RWPE1 (cell line): ENCODE measurements at regions not wholly inside any gene's neighbourhood (a gene's known extent, or its start where the extent isn't known, plus 50 kb on each side); places are given as distances from the start of the nearest gene placed in this dataset.

Source experiments
- CTCF ChIA-PET: fragments of 350-600 bp; sonication (Branson Sonifier 250); formaldehyde crosslinking; extraction: SDS; loops from one replicate; lab custom pipeline; 2021; lab: Yijun Ruan, JAX
- POLR2A ChIA-PET: fragments of 400-600 bp; formaldehyde crosslinking; extraction: SDS; loops from one replicate; lab custom pipeline; 2020; ENCODE audit warnings: antibody characterized with exemption; ENCODE audit not compliant: low non-redundant PET; lab: Yijun Ruan, JAX
- DNase-seq: peaks from one replicate; pipeline ENCODE4 v3.0.0; 2012; ENCODE audit warnings: low spot score
- H3K27ac ChIP-seq: fragments of 450-650 bp; 2 replicates; pipeline ENCODE4 v1.5.1; 2017
- TF ChIP-seq, protein P1 (sequence below): fragments of 450-650 bp; conservative IDR thresholded peaks from 2 replicates; pipeline ENCODE4 v1.5.1; 2017; ENCODE audit warnings: low read depth, mild to moderate bottlenecking

DNA sequence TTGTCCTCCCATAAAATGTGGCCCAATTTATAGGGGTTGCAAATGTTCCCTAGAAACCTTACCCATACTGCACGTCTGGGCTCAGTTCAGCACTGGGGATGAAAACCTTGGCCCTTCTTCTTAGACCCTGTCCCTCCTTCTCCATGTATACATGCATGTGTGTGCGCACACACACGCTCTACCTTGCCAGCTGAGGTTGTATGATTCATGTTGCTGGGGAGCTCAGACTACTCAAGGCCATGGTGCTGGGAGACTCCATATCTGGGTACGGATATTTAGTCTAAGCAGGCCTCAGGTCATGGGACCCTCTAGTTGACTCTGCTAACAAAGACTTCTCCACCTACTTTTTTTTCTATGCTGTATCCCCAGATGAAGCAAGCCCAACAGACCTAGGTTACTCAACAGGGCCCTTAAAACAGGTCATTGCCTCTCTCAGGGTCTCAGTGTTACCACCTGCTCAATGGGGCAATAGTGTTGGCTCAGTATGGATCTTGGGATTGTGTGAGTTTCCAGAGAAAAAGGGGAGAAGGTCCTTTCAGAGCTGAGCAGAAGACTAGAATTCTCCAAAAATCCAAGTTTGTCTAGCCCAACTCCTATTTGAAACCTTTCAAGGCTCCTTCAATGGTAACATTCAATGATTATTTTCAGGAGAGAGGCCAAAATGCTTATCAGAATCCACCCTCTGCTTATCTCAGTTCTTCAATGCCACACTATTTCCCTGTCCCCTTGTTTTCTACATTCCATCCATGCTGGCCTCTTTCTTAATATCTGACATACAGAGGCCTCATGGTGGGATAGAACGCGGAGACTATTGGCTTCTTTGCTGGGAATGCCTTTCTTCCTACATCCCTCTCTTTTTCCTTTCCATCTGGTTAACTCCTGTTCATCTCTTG, 123.6 kb upstream of the PITX1 start:
- CTCF ChIA-PET = no interaction called here
- peak overlapping the region; percentile 90 for H3K27ac ChIP-seq
- TF ChIP-seq, protein P1, sequence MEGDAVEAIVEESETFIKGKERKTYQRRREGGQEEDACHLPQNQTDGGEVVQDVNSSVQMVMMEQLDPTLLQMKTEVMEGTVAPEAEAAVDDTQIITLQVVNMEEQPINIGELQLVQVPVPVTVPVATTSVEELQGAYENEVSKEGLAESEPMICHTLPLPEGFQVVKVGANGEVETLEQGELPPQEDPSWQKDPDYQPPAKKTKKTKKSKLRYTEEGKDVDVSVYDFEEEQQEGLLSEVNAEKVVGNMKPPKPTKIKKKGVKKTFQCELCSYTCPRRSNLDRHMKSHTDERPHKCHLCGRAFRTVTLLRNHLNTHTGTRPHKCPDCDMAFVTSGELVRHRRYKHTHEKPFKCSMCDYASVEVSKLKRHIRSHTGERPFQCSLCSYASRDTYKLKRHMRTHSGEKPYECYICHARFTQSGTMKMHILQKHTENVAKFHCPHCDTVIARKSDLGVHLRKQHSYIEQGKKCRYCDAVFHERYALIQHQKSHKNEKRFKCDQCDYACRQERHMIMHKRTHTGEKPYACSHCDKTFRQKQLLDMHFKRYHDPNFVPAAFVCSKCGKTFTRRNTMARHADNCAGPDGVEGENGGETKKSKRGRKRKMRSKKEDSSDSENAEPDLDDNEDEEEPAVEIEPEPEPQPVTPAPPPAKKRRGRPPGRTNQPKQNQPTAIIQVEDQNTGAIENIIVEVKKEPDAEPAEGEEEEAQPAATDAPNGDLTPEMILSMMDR = no peak
- POLR2A ChIA-PET = no interaction called here
- DNase-seq = no peak

DNA sequence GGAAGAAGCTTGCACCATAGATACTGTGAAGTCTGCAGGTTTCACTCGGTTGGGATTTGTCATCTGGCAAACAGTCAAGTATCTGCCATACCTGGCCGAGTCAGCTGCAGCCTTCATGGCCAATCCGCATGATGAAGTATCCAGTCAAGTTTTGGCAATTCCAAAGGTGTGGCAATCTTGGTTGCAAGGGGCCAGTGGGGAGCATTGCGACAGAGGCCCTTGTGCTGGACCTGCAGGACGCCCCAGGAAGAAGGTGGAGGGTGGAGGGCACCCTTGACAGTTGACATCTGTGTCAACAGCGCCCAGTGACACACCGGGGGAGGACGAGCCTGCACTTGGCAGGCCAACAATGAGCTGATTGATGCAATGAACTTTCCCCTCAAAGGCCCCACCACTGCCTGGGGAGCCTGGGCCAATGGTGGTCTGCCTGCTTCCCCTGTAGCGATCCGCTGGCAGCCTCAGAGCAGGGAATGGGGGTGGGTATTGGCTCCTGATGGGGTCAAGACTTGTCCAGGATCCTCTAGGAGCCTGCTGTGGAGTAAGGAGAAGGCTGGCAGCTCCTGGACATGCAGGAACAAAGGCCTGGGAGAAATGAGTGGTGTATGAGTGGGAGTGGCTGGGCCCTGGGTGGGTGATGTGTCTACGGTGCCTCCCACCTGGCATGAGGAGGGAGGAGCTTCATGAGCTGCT, 122.8 kb upstream of the PITX1 start:
- POLR2A ChIA-PET = no interaction called here
- DNase-seq = peak; percentile 91
- TF ChIP-seq, protein P1 = no peak
- peak overlapping the region; percentile 90 for H3K27ac ChIP-seq
- CTCF ChIA-PET = interaction anchor here (0.7 kb wide), 1 partner anchor 109 kb away, joined by 3 read pairs; no protein-coding TSS in a partner anchor

DNA sequence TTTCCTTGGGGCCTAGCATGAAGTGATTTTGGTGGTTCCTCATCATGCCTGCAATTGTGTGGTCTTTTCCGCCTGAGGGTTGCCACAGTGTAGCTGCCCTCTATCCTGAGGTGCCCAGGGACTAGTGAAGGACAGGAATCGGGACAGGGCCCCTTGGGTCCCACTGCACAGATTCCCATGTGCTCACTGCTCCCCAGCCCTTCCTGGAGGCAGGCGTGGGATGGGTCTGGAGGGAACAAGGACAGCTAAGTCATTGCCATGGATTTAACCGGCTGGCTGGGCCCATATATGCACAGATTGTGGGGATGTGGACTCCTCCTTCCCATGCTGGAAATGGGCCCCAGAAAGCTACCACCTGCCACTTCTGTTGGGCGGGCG, 122.3 kb upstream of the PITX1 start:
- no peak for DNase-seq
- H3K27ac ChIP-seq = peak overlapping the region; percentile 90
- TF ChIP-seq, protein P1 = no peak
- CTCF ChIA-PET = interaction anchor here (0.7 kb wide), 1 partner anchor 108 kb away, joined by 3 read pairs; no protein-coding TSS in a partner anchor
- POLR2A ChIA-PET = no interaction called here

DNA sequence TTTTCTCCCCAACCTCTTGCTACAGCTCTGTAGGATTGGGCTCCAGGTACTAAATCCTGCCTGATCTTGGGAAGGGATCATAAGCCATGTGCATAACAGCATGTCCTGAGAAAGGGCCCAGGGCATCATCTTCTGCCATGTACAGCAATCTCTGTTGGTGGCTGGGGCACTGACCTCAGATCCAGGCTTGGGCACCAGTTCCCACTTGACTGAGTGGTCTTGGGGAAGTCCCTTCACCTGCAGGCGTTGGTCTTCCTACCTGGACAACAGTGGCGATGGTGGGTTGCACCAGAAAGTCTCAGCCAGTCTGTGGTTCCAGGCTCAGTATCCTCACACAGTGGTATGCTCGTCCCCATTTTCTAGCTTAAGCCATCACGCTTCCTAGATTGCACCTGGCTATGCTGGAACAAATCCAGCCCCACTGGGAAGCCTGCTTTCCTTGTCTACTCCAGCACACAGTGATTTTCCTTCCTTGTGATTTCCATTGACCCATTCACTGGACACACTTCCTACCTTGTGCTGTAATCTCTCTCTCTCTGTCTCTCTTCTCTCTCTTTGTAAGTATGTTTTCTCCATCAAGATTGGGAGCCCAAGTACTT, 121.7 kb upstream of the PITX1 start:
- POLR2A ChIA-PET = no interaction called here
- DNase-seq = no peak
- TF ChIP-seq, protein P1 = no peak
- peak overlapping the region; percentile 90 for H3K27ac ChIP-seq
- CTCF ChIA-PET = interaction anchor here (0.7 to 1.4 kb wide), 2 partner anchors 31 to 107 kb away, joined by 3 read pairs; no protein-coding TSS in a partner anchor

DNA sequence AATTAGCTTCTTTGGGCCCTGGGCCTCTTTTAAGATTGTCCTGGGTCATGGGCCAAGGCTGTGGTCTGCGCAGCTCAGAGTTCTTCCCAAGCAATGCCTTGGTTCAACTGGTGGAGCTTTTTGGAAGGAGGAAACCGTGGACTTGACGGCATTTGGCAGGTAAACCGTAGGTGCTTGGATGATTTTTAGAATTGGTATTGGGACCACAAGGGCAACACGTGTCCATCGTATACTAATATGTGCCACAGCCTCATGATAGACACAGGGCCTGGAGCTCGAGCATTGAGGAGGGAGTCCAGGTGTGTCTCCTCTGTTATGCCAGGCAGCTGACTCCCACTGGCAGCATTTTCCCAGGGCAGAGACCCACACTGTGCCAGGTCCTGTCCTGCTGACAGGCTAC, 120.9 kb upstream of the PITX1 start:
- ChIA-PET POLR2A (no interaction called here), CTCF (interaction anchor here (0.6 to 1.4 kb wide), 2 partner anchors 31 to 1157 kb away, joined by 3 to 4 read pairs; no protein-coding TSS in a partner anchor)
- DNase-seq = no peak
- H3K27ac ChIP-seq = peak overlapping the region; percentile 90
- TF ChIP-seq, protein P1 = no peak

DNA sequence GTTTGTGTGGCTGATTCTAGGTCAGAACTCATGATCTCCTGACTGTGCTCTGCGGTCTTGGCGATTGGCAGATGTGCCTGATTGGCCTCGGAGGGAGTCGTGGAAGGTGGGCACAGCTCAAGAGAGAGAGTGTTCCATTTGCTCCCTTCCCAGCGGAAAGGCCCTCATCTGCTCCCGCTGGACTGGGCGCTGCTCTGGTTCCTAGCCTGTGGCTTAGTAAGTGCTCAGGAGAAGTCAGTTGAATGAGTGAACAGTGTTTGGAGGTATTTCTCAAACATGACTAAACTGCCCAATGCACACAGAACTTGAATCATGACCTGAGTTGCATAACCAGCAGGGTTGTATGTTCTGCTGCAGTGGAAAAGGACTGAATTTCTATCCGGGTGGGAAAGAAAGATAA, 120.2 kb upstream of the PITX1 start:
- peak; percentile 57 for DNase-seq
- CTCF ChIA-PET = interaction anchor here (1.4 kb wide), 1 partner anchor 32 kb away, joined by 3 read pairs; no protein-coding TSS in a partner anchor
- H3K27ac ChIP-seq = 0 out of 2 replicates have a peak overlapping the region, but pooled peaks have one; percentile 7
- POLR2A ChIA-PET = no interaction called here
- TF ChIP-seq, protein P1 = no peak
